Medulla oblongata (tissue), 1 donor: ENCODE measurements at regions not wholly inside any gene's neighbourhood (a gene's known extent, or its start where the extent isn't known, plus 50 kb on each side); places are given as distances from the start of the nearest gene placed in this dataset.

Experiments used
- DNase-seq: peaks from one replicate; pipeline ENCODE4 v3.0.0-alpha.2; 2015; ENCODE audit errors: extremely low spot score

GRCh38 chr1:81577004-81577697 is 223.6 kb upstream of the ADGRL2 start:
- no peak for DNase-seq

- no peak for DNase-seq
These were observed 226.3 kb upstream of the ADGRL2 start for GRCh38 chr1:81574408-81574807.

- DNase-seq = no peak
These were observed 227.3 kb upstream of the ADGRL2 start for GRCh38 chr1:81573458-81573857.

- DNase-seq = no peak
These were observed 228.8 kb upstream of the ADGRL2 start for GRCh38 chr1:81571946-81572345.

- DNase-seq = no peak
These were observed 231.0 kb upstream of the ADGRL2 start for GRCh38 chr1:81569761-81570160.

- DNase-seq = no peak
These were observed 237.1 kb upstream of the ADGRL2 start for GRCh38 chr1:81563632-81564031.

- no peak for DNase-seq
These were observed 237.8 kb upstream of the ADGRL2 start for GRCh38 chr1:81562934-81563333.

GRCh38 chr1:81560629-81561028 is 240.1 kb upstream of the ADGRL2 start:
- no peak for DNase-seq

- no peak for DNase-seq
These were observed 240.9 kb upstream of the ADGRL2 start for GRCh38 chr1:81559662-81560350.

- DNase-seq = no peak
These were observed 242.2 kb upstream of the ADGRL2 start for GRCh38 chr1:81558291-81559076.

GRCh38 chr1:81556968-81557367 is 243.8 kb upstream of the ADGRL2 start:
- no peak for DNase-seq

GRCh38 chr1:81554534-81554933 is 246.2 kb upstream of the ADGRL2 start:
- no peak for DNase-seq

- DNase-seq = no peak
These were observed 246.6 kb upstream of the ADGRL2 start for GRCh38 chr1:81554108-81554507.

- no peak for DNase-seq
These were observed 247.2 kb upstream of the ADGRL2 start for GRCh38 chr1:81553503-81553902.

- no peak for DNase-seq
These were observed 248.8 kb upstream of the ADGRL2 start for GRCh38 chr1:81551946-81552345.

GRCh38 chr1:81550753-81551152 is 250.0 kb upstream of the ADGRL2 start:
- no peak for DNase-seq

GRCh38 chr1:81549588-81550127 is 251.1 kb upstream of the ADGRL2 start:
- peak; percentile 30 for DNase-seq

- DNase-seq = no peak
These were observed 251.7 kb upstream of the ADGRL2 start for GRCh38 chr1:81548918-81549587.

GRCh38 chr1:81547912-81548303 is 252.8 kb upstream of the ADGRL2 start:
- DNase-seq = no peak

- no peak for DNase-seq
These were observed 253.3 kb upstream of the ADGRL2 start for GRCh38 chr1:81547261-81547911.

GRCh38 chr1:81545734-81546133 is 255.0 kb upstream of the ADGRL2 start:
- DNase-seq = no peak
